Neural progenitor cell (in vitro differentiated cells): ENCODE measurements at regions not wholly inside any gene's neighbourhood (a gene's known extent, or its start where the extent isn't known, plus 50 kb on each side); places are given as distances from the start of the nearest gene placed in this dataset.

Source experiments
- EZH2 ChIP-seq: fragments of 200-600 bp; sonication (generic); IDR thresholded peaks from 2 replicates; pipeline ENCODE4 v1.6.1; 2017; ENCODE audit warnings: antibody characterized with exemption, mild to moderate bottlenecking, moderate library complexity
- EZH2phosphoT487 ChIP-seq: fragments of 200-600 bp; sonication (generic); IDR thresholded peaks from 2 replicates; pipeline ENCODE4 v1.6.1; 2017; ENCODE audit warnings: antibody characterized with exemption
- TF ChIP-seq, protein P1 (sequence below): fragments of 200-600 bp; sonication (generic); IDR thresholded peaks from 2 replicates; pipeline ENCODE4 v1.5.1; 2017; ENCODE audit warnings: antibody characterized with exemption, mild to moderate bottlenecking

GRCh38 chr9:89838621-89839020 is 233.8 kb downstream of the GADD45G start:
- TF ChIP-seq EZH2: no peak
- TF ChIP-seq, protein P1, sequence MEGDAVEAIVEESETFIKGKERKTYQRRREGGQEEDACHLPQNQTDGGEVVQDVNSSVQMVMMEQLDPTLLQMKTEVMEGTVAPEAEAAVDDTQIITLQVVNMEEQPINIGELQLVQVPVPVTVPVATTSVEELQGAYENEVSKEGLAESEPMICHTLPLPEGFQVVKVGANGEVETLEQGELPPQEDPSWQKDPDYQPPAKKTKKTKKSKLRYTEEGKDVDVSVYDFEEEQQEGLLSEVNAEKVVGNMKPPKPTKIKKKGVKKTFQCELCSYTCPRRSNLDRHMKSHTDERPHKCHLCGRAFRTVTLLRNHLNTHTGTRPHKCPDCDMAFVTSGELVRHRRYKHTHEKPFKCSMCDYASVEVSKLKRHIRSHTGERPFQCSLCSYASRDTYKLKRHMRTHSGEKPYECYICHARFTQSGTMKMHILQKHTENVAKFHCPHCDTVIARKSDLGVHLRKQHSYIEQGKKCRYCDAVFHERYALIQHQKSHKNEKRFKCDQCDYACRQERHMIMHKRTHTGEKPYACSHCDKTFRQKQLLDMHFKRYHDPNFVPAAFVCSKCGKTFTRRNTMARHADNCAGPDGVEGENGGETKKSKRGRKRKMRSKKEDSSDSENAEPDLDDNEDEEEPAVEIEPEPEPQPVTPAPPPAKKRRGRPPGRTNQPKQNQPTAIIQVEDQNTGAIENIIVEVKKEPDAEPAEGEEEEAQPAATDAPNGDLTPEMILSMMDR: no peak
- TF ChIP-seq EZH2phosphoT487: no peak
